ENCODE measurements at regions not wholly inside any gene's neighbourhood (a gene's known extent, or its start where the extent isn't known, plus 50 kb on each side); places are given as distances from the start of the nearest gene placed in this dataset.

DNA sequence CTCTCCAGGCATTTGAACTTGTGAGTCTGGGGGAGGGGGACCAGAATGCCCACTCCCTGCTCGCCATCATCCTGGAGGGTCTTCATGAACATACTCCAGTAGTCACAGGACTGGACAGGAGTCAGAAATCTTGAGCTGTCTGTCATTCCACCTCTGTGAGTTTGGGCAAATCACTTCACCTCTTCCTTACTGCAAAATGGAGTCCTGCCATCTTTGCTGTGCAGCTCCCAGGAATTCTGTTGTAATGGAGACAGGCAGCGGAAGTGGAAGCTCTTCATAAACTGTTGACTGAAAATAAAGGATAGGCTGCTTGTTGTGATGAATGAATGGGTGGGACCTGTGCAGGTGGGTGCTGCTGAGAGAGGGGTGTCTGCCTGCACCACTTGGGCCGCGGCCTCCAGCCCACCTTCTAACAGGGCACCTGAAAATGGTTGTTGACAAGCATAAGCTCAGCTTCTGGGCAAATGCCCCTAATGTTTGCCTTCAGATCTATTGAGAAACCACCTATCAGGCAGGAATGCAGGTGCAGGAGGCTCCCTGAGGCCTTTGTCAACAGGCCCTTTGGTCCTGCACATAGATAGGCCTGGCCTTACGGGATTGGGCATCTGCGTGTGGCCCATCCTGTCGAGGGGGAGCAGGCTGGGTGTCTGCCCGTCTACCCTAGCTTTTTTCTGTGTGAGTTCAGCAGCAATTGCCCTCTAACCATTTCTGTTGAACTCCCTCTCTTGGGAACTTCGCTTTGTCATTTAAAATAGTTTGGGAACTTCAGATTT is 321.0 kb downstream of the RPS6KC1 start:
- in situ Hi-C loops (cut with HindIII; ENCODE audit: low sequenced_read_pairs) = no loop called here

- in situ Hi-C loops (cut with HindIII; ENCODE audit: low sequenced_read_pairs) = no loop called here
Observed at GRCh38 chr1:213374369-213374768, 323.3 kb downstream of the RPS6KC1 start.

GRCh38 chr1:213375002-213375401 is 324.0 kb downstream of the RPS6KC1 start:
- in situ Hi-C loops (cut with HindIII; ENCODE audit: low sequenced_read_pairs) = no loop called here

DNA sequence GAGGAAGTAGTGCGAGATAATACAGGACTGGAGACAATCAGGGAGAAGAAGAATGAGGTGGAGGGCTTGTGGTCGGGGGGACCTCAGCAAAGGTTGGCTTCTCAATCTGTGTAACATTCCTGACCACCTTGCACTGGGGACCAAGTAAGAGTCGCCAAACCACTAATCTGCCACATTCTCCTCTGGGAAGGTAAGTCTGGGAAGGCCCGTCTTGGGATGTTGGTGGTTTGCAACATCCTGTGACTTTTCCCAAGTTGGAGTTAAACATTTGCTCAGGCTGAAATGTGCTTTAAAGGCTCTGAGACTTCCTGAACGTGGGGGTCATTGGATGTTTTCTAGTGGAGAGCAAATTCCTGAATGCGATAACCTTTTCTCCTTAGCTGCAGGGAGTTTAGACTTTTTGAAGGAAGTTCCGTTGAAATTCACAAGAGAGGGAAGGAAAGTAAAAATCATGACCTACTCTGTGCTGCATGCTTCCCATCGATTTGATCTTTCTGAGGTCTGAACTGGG is 325.9 kb downstream of the RPS6KC1 start:
- in situ Hi-C loops (cut with HindIII; ENCODE audit: low sequenced_read_pairs) = no loop called here

- in situ Hi-C loops (cut with HindIII; ENCODE audit: low sequenced_read_pairs) = no loop called here
Observed at GRCh38 chr1:213380865-213381264, 329.8 kb downstream of the RPS6KC1 start.

- in situ Hi-C loops (cut with HindIII; ENCODE audit: low sequenced_read_pairs) = no loop called here
Observed at GRCh38 chr1:213381572-213382084, 330.6 kb downstream of the RPS6KC1 start.

DNA sequence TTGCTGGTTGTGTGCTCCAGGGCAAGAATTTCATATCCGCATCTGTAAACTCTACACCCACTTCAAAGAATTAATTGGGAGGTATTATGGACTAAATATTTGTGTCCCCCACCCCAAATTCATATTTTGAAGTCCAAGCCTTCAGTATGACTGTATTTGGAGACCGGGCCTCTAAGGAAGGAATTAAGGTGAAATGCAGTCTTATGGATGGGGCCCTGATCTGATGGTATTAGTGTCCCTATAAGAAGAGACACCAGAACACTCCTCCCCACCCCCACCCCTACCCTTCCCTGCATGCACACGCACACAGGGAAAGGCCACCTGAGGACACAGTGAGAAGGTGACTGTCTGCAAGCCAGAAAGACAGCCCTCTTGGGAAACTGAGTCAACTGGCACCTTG is 332.4 kb downstream of the RPS6KC1 start:
- in situ Hi-C loops (cut with HindIII; ENCODE audit: low sequenced_read_pairs) = no loop called here

- in situ Hi-C loops (cut with HindIII; ENCODE audit: low sequenced_read_pairs) = no loop called here
Observed at GRCh38 chr1:213385201-213385600, 334.2 kb downstream of the RPS6KC1 start.

- in situ Hi-C loops (cut with HindIII; ENCODE audit: low sequenced_read_pairs) = no loop called here
Observed at GRCh38 chr1:213385806-213386324, 334.8 kb downstream of the RPS6KC1 start.

DNA sequence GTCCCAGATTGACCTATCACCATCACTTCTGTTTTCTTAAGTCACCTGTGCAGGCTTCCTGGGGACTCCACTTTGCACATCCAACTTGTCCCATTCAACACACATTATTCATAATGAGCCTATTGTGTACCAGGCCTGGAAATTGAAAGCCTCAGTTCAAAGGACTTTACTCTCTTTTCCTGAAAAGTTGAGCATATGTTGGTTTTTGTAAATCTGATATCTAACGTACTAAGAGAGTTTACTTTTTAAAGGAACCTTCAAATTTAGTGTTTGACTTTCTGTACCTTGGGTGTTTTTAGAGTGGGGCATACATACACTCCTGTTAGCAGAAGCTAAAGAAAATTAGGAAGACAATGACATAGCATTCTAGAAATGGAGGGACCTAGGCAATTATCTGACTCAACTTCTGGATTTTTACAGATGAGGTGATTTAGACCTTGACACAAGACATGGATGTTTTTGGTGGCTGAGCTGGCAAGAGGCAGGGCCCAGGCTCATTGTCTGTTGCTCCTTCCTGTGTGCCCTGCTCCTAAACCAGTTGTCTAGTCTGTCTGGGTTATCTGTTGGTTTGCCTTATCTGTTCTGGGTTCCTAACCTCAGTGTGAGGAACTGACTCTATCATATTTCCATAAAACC is 336.5 kb downstream of the RPS6KC1 start:
- in situ Hi-C loops (cut with HindIII; ENCODE audit: low sequenced_read_pairs) = no loop called here

- in situ Hi-C loops (cut with HindIII; ENCODE audit: low sequenced_read_pairs) = no loop called here
Observed at GRCh38 chr1:213388199-213388598, 337.2 kb downstream of the RPS6KC1 start.

DNA sequence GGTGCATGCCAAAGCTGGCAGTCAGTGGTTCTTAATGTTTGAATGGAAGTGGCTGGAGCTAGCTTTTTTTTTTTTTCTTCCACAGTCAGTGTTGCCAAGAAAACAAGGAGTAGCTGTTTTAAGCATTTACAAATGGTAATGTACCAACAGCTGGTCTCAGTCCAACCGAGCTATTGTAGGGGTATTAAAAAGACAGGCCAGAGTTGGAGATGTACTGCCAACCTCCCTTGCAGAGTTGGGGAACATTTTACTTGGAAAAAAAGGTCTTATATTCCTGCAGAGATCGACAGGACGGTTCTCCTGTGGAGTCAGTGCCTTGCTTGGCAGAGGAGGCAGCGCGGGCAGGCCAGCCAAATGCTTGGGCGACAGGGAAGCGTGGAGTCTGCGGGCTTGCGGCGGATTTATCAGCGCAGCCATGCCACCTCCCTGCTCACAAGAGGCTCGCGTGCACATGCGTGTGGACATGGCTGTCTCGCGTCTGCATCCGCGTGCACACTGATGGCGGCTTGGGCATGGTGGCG is 338.1 kb downstream of the RPS6KC1 start:
- in situ Hi-C loops (cut with HindIII; ENCODE audit: low sequenced_read_pairs) = no loop called here

DNA sequence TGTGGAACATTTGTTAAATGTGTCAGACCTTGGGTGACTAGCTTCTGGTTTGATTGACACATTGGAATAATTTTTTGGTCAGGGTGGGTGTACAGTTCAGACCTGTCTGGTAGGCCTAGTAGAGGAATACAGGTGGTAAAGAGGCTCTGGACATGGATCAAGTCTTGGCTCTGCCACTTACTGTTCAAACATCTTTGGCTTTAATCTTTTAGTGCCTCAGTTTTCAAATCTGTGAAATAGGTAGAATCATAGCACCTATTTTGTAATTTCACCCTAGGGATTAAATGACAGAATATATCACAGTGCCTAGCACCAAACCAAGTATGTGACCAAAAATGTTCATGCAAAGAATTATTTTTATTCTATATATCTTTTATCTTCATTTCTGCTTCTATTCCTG is 340.4 kb downstream of the RPS6KC1 start:
- in situ Hi-C loops (cut with HindIII; ENCODE audit: low sequenced_read_pairs) = loop anchor here (5.0 kb wide), 1 partner anchor 786 kb away; no protein-coding TSS in a partner anchor

DNA sequence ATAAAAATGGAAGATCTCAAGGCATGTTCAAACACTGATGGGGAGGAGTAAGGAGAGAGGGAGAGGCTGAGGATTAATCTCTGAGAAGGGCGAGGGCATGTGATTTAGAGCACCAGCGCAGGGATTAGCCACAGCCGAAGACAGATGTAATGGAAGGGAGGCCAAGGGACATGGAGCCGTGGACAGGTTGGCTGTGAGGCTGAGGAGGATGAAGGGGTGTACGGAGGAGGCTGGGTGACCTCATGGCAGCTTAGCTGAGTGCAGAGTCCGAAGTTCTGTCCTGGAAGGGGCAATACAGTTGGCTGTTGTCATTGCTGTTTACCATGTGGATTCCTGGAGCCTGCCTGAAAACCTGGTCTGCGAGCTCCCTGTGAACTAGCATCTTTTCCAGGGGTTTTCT is 342.8 kb downstream of the RPS6KC1 start:
- in situ Hi-C loops (cut with HindIII; ENCODE audit: low sequenced_read_pairs) = loop anchor here (5.0 kb wide), 1 partner anchor 783 kb away; no protein-coding TSS in a partner anchor

GRCh38 chr1:213394837-213395236 is 343.8 kb downstream of the RPS6KC1 start:
- in situ Hi-C loops (cut with HindIII; ENCODE audit: low sequenced_read_pairs) = loop anchor here (5.0 kb wide), 2 partner anchors 92 to 782 kb away; no protein-coding TSS in a partner anchor

DNA sequence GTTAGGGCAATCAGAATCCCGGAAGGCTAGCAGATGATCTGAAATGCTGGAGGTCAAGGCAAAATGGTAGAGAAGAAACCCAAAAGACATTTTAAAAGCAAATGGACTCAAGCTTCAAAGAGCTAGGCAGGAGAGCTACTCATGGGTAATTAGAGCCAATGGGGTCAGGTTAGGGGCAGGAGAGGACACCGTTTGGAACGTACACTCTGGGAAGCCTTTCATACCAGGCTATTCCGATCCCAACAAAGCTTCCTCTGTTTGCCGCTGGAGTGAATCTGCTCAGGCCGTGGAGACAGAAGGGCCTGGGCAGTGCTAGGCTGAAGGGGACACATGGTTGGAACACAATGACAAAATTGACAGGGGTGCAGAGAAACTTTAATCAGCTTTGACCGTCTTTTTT is 346.6 kb downstream of the RPS6KC1 start:
- in situ Hi-C loops (cut with HindIII; ENCODE audit: low sequenced_read_pairs) = loop anchor here (5.0 kb wide), 1 partner anchor 90 kb away; no protein-coding TSS in a partner anchor

GRCh38 chr1:213399695-213400094 is 348.7 kb downstream of the RPS6KC1 start:
- in situ Hi-C loops (cut with HindIII; ENCODE audit: low sequenced_read_pairs) = loop anchor here (5.0 kb wide), 1 partner anchor 88 kb away; no protein-coding TSS in a partner anchor

GRCh38 chr1:213409208-213409631 is 358.2 kb downstream of the RPS6KC1 start:
- in situ Hi-C loops (cut with HindIII; ENCODE audit: low sequenced_read_pairs) = no loop called here

DNA sequence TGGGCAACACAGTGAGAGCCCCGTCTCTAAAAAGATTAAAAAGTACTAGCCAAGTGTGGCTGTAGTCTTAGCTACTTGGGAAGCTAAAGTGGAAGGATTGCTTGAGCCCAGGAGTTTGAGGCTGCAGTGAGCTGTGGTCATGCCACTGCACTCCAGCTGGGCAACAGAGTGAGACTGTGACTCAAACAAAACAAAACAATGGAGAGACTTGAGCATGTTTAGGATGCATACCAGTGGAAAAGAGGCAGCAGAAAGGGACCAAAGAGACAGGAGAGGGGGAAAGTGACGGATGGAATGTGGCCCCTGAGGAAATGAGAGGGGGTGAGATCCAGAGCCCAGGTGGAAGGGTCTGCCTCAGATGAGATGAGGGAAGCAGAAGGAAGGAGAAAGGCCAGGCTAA is 358.9 kb downstream of the RPS6KC1 start:
- in situ Hi-C loops (cut with HindIII; ENCODE audit: low sequenced_read_pairs) = no loop called here

DNA sequence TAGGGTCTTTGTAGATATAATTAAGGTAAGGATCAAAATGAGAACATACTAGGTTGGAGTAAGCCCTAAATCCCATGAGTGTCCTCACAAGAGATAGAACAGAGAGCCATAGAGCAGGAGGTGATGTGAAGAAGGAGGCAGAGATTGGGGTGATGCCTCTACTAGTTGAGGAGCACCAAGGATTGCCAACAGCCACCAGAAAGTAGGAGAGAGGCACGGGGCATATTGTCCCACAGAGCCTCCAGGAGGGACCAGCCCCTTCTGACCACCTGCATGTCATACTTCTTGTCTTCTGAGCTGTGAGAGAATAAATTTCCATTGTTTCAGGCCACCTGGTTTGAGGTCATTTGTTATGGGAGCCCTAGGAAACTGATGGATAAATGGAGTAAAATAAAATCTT is 363.3 kb downstream of the RPS6KC1 start:
- in situ Hi-C loops (cut with HindIII; ENCODE audit: low sequenced_read_pairs) = no loop called here

GRCh38 chr1:213414911-213415310 is 363.9 kb downstream of the RPS6KC1 start:
- in situ Hi-C loops (cut with HindIII; ENCODE audit: low sequenced_read_pairs) = no loop called here

Data from endothelial cell of hepatic sinusoid (primary cell).